ENCODE measurements at regions not wholly inside any gene's neighbourhood (a gene's known extent, or its start where the extent isn't known, plus 50 kb on each side); places are given as distances from the start of the nearest gene placed in this dataset.

GRCh38 chr3:144957398-144958101 lies 985.9 kb downstream of the DIPK2A start:
- TF ChIP-seq CTCF (IDR thresholded peaks at IDR 0.05; ENCODE audit: poor library complexity, severe bottlenecking) (no peak), POLR2AphosphoS5 (IDR thresholded peaks at IDR 0.05) (peak; percentile 33), EZH2 (IDR thresholded peaks at IDR 0.05; ENCODE audit: borderline replicate concordance, insufficient read depth, low read length, poor library complexity, severe bottlenecking) (no peak), RAD21 (conservative IDR thresholded peaks at IDR 0.05) (no peak), TAF1 (IDR thresholded peaks at IDR 0.05; ENCODE audit: low read depth) (no peak)
